ENCODE measurements at regions not wholly inside any gene's neighbourhood (a gene's known extent, or its start where the extent isn't known, plus 50 kb on each side); places are given as distances from the start of the nearest gene placed in this dataset.

GRCh38 chr12:18979401-18980126 lies 150.0 kb upstream of the PLEKHA5 start:
- ATAC-seq (ENCODE audit: low read depth) (no peak), DNase-seq (no peak)
- no peaks in the 10 kb centered on the region for H3K36me3 ChIP-seq (replicated peaks in 1 of 2; ENCODE audit: control extremely low read depth in 1 of 2, control insufficient read depth in 1 of 2, extremely low read depth in 1 of 2, insufficient read depth in 2 of 2, low read length in 1 of 2)
- H4K20me1 ChIP-seq (ENCODE audit: control insufficient read depth, insufficient read depth, low read length, poor library complexity, severe bottlenecking), result no peaks in the 10 kb centered on the region
- intact Hi-C loops (cut with micrococcal nuclease), result no loop called here
- no peak overlapping the region for H3K27ac ChIP-seq (ENCODE audit: low read length in 2 of 2)
- CTCF ChIA-PET, result no interaction called here
- POLR2A ChIA-PET, result no interaction called here
- Mint-ChIP-seq H3K4me1 (no peaks in the 10 kb centered on the region), H3K27ac (no peak overlapping the region), H3K9me3 (ENCODE audit: insufficient read depth) (peaks cover 8% of the 10 kb centered on the region), H3K27me3 (no peaks in the 10 kb centered on the region), H3K4me3 (no peak overlapping the region)
- WGBS (ENCODE audit: insufficient coverage), result 100% methylated on average over 4 of the region's 5 CpGs
- H2AFZ ChIP-seq (ENCODE audit: insufficient read depth, low read depth, low read length, poor library complexity, severe bottlenecking), result no peak overlapping the region
- H3K4me2 ChIP-seq (replicated peaks; ENCODE audit: low read depth, low read length, poor library complexity, severe bottlenecking), result no peak overlapping the region
- no peaks in the 10 kb centered on the region for H3K79me2 ChIP-seq (ENCODE audit: control insufficient read depth, insufficient read depth, low read length)
- peaks cover 0 to 5% (median 0%) of the 10 kb centered on the region in 3 donors for H3K9me3 ChIP-seq (ENCODE audit: control extremely low read depth in 1 of 3, control insufficient read depth in 2 of 3, insufficient read depth in 1 of 3, low read length in 2 of 3)
- no peaks in the 10 kb centered on the region for H3K4me1 ChIP-seq (ENCODE audit: control insufficient read depth in 2 of 2, insufficient read depth in 2 of 2, low read length in 2 of 2)
- no peak overlapping the region for H3K4me3 ChIP-seq (ENCODE audit: control extremely low read depth in 1 of 5, extremely low read depth in 1 of 5, insufficient read depth in 1 of 5, low read depth in 2 of 5, low read length in 4 of 5)
- TF ChIP-seq EZH2 (IDR thresholded peaks at IDR 0.05; ENCODE audit: borderline replicate concordance, insufficient read depth, low read depth, low read length, poor library complexity, severe bottlenecking), result no peak
- no peaks in the 10 kb centered on the region for H3K27me3 ChIP-seq (replicated peaks in 1 of 4; ENCODE audit: control extremely low read depth in 1 of 4, control insufficient read depth in 3 of 4, insufficient read depth in 4 of 4, low read length in 3 of 4)
- H3K9ac ChIP-seq (ENCODE audit: low read length), result no peak overlapping the region

DNA sequence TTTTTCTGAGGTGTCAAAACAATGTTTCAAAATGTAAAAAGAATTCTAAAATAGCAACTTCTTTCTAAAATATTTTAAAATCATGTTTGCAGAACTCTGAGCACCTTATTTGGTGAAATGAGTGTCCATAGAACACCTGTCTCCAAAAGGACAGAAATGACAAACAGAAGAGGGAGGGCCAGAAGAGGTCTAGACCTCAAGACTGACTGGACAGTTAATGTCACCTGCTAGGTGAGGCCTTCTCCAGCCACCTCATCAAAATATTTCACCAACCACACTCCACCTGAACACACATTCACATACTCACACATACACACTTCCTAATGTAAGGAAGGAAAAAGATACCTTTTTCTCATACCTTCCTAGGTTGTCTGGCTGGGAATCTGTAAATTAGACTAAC lies 147.8 kb upstream of the PLEKHA5 start:
- DNase-seq, result no peak
- no peaks in the 10 kb centered on the region for H3K27me3 Mint-ChIP-seq

More for the DNA sequence above, 147.8 kb upstream of the PLEKHA5 start:
- Histone ChIP-seq H3K36me3 (replicated peaks in 1 of 2; ENCODE audit: control extremely low read depth in 1 of 2, control insufficient read depth in 1 of 2, extremely low read depth in 1 of 2, insufficient read depth in 2 of 2, low read length in 1 of 2) (no peaks in the 10 kb centered on the region), H2AFZ (ENCODE audit: insufficient read depth, low read depth, low read length, poor library complexity, severe bottlenecking) (no peak overlapping the region), H3K4me3 (ENCODE audit: control extremely low read depth in 1 of 5, extremely low read depth in 1 of 5, insufficient read depth in 1 of 5, low read depth in 2 of 5, low read length in 4 of 5) (no peak overlapping the region), H3K4me1 (ENCODE audit: control insufficient read depth in 2 of 2, insufficient read depth in 2 of 2, low read length in 2 of 2) (no peaks in the 10 kb centered on the region), H3K27me3 (replicated peaks in 1 of 4; ENCODE audit: control extremely low read depth in 1 of 4, control insufficient read depth in 3 of 4, insufficient read depth in 4 of 4, low read length in 3 of 4) (no peaks in the 10 kb centered on the region), H3K27ac (ENCODE audit: low read length in 2 of 2) (no peak overlapping the region), H3K9me3 (ENCODE audit: control extremely low read depth in 1 of 3, control insufficient read depth in 2 of 3, insufficient read depth in 1 of 3, low read length in 2 of 3) (peaks cover 0 to 5% (median 0%) of the 10 kb centered on the region in 3 donors), H3K9ac (ENCODE audit: low read length) (no peak overlapping the region), H3K79me2 (ENCODE audit: control insufficient read depth, insufficient read depth, low read length) (no peaks in the 10 kb centered on the region), H3K4me2 (replicated peaks; ENCODE audit: low read depth, low read length, poor library complexity, severe bottlenecking) (no peak overlapping the region), H4K20me1 (ENCODE audit: control insufficient read depth, insufficient read depth, low read length, poor library complexity, severe bottlenecking) (no peaks in the 10 kb centered on the region)
- Mint-ChIP-seq H3K4me3 (no peak overlapping the region), H3K27ac (no peak overlapping the region), H3K4me1 (no peaks in the 10 kb centered on the region), H3K9me3 (ENCODE audit: insufficient read depth) (peaks cover 7% of the 10 kb centered on the region)
- TF ChIP-seq EZH2 (IDR thresholded peaks at IDR 0.05; ENCODE audit: borderline replicate concordance, insufficient read depth, low read depth, low read length, poor library complexity, severe bottlenecking), result no peak
- TF ChIP-seq CTCF (IDR thresholded peaks at IDR 0.05), result no peak
- no peak for ATAC-seq (ENCODE audit: low read depth)
- POLR2A ChIA-PET, result no interaction called here
- intact Hi-C loops (cut with micrococcal nuclease), result no loop called here
- CTCF ChIA-PET, result no interaction called here

All from B cell (primary cell).